MCF 10A (cell line): ENCODE measurements at regions not wholly inside any gene's neighbourhood (a gene's known extent, or its start where the extent isn't known, plus 50 kb on each side); places are given as distances from the start of the nearest gene placed in this dataset.
"Not testable (repeated sequence)": the region's sequence is repeated elsewhere in the genome, so short reads cannot be mapped to it uniquely, and the experiment has no call there.

ENCODE experiments used
- BruUV-seq: library from RNA; stranded (reverse); fragments of 400-500 nt; replicated peaks from 2 replicates; lab custom pipeline; 2021; lab: Mats Ljungman, UMichigan
- CTCF ChIA-PET: fragments of 300-600 bp; sonication (Branson Sonifier 250); formaldehyde crosslinking; extraction: SDS; loops from one replicate; lab custom pipeline; 2021; ENCODE audit warnings: antibody characterized with exemption, inconsistent platforms; lab: Yijun Ruan, JAX
- POLR2A ChIA-PET: fragments of 300-600, 350-650 bp; sonication (Branson Sonifier 250); formaldehyde crosslinking; extraction: SDS; loops from one replicate; lab custom pipeline; 2020; ENCODE audit warnings: antibody characterized with exemption, inconsistent platforms; lab: Yijun Ruan, JAX
- DNase-seq: peaks from one replicate; pipeline ENCODE4 v3.0.0-alpha.2; 2018; ENCODE audit not compliant: unreplicated experiment
- H3K27ac Mint-ChIP-seq: one replicate; pipeline ENCODE4 v1.8.0; 2022; ENCODE audit warnings: mild to moderate bottlenecking, low read depth, mixed read lengths; ENCODE audit not compliant: unreplicated experiment
- H3K27me3 Mint-ChIP-seq: one replicate; pipeline ENCODE4 v1.8.0; 2022; ENCODE audit warnings: mixed read lengths; ENCODE audit not compliant: insufficient read depth, unreplicated experiment
- H3K36me3 Mint-ChIP-seq: one replicate; pipeline ENCODE4 v1.8.0; 2022; ENCODE audit warnings: mild to moderate bottlenecking, moderate library complexity, mixed read lengths; ENCODE audit not compliant: insufficient read depth, unreplicated experiment
- H3K4me1 Mint-ChIP-seq: one replicate; pipeline ENCODE4 v1.8.0; 2022; ENCODE audit warnings: mixed read lengths; ENCODE audit not compliant: insufficient read depth, unreplicated experiment
- H3K4me3 Mint-ChIP-seq: one replicate; pipeline ENCODE4 v1.8.0; 2022; ENCODE audit warnings: mild to moderate bottlenecking, moderate library complexity, mixed read lengths; ENCODE audit not compliant: unreplicated experiment
- H3K9me3 Mint-ChIP-seq: one replicate; pipeline ENCODE4 v1.8.0; 2022; ENCODE audit warnings: mixed read lengths; ENCODE audit not compliant: unreplicated experiment
- CTCF ChIP-seq: fragments of 200-600 bp; IDR thresholded peaks from one replicate; pipeline ENCODE4 v1.8.0; 2022; ENCODE audit warnings: antibody characterized with exemption, mild to moderate bottlenecking; ENCODE audit not compliant: unreplicated experiment
- intact Hi-C: fragments of 100-400 bp; cut with micrococcal nuclease; formaldehyde crosslinking; loops from 2 replicates; pipeline ENCODE4 v1.14.1; 2022

- DNase-seq: peak; percentile 94
- H3K4me3 Mint-ChIP-seq: no peak overlapping the region
- no TSS peak for BruUV-seq
- no peaks in the 10 kb centered on the region for H3K9me3 Mint-ChIP-seq
- H3K27me3 Mint-ChIP-seq: no peaks in the 10 kb centered on the region
- no peaks in the 10 kb centered on the region for H3K36me3 Mint-ChIP-seq
- CTCF ChIA-PET: interaction anchor here (0.6 to 1.2 kb wide), 6 partner anchors 215 to 1621 kb away, joined by 3 to 6 read pairs (median 4); no protein-coding TSS in a partner anchor
- POLR2A ChIA-PET: interaction anchor here (0.7 kb wide), 1 partner anchor 36 kb away, joined by 3 read pairs; no protein-coding TSS in a partner anchor
- TF ChIP-seq CTCF: no peak
- intact Hi-C loops: no loop called here
- H3K27ac Mint-ChIP-seq: peak overlapping the region; percentile 83
- peaks cover 16% of the 10 kb centered on the region for H3K4me1 Mint-ChIP-seq
These were observed 304.0 kb downstream of the PRELID2 start for GRCh38 chr5:145531038-145531734.

- Mint-ChIP-seq H3K27me3 (no peaks in the 10 kb centered on the region), H3K27ac (no peak overlapping the region), H3K4me3 (no peak overlapping the region), H3K4me1 (no peaks in the 10 kb centered on the region), H3K9me3 (peaks cover under 1% of the 10 kb centered on the region), H3K36me3 (no peaks in the 10 kb centered on the region)
- CTCF ChIA-PET: interaction anchor here (0.6 to 1.1 kb wide), 3 partner anchors 125 to 1318 kb away, joined by 3 read pairs; no protein-coding TSS in a partner anchor
- intact Hi-C loops: no loop called here
- POLR2A ChIA-PET: no interaction called here
- TF ChIP-seq CTCF: no peak
- DNase-seq: no peak
- no TSS peak for BruUV-seq
These were observed 313.6 kb downstream of the PRELID2 start for GRCh38 chr5:145521523-145521922.

GRCh38 chr5:145521066-145521465 is 314.1 kb downstream of the PRELID2 start:
- peaks cover 5% of the 10 kb centered on the region for H3K9me3 Mint-ChIP-seq
- DNase-seq: no peak
- H3K27ac Mint-ChIP-seq: no peak overlapping the region
- no peaks in the 10 kb centered on the region for H3K27me3 Mint-ChIP-seq
- TF ChIP-seq CTCF: no peak
- intact Hi-C loops: no loop called here
- no peaks in the 10 kb centered on the region for H3K36me3 Mint-ChIP-seq
- H3K4me3 Mint-ChIP-seq: no peak overlapping the region
- H3K4me1 Mint-ChIP-seq: no peaks in the 10 kb centered on the region
- ChIA-PET CTCF (interaction anchor here (0.5 to 1.1 kb wide), 4 partner anchors 126 to 1317 kb away, joined by 3 to 6 read pairs (median 3); no protein-coding TSS in a partner anchor), POLR2A (no interaction called here)
- BruUV-seq: no TSS peak

GRCh38 chr5:145520335-145520734 is 314.8 kb downstream of the PRELID2 start:
- Mint-ChIP-seq H3K4me1 (no peaks in the 10 kb centered on the region), H3K27ac (no peak overlapping the region), H3K4me3 (no peak overlapping the region), H3K27me3 (no peaks in the 10 kb centered on the region), H3K9me3 (peaks cover 10% of the 10 kb centered on the region), H3K36me3 (no peaks in the 10 kb centered on the region)
- intact Hi-C loops: no loop called here
- TF ChIP-seq CTCF: no peak
- BruUV-seq: no TSS peak
- ChIA-PET POLR2A (interaction anchor here (0.6 kb wide), 1 partner anchor 43 kb away, joined by 3 read pairs; no protein-coding TSS in a partner anchor), CTCF (interaction anchor here (0.8 to 1.3 kb wide), 2 partner anchors 8 to 1317 kb away, joined by 3 to 4 read pairs; no protein-coding TSS in a partner anchor)
- DNase-seq: no peak

GRCh38 chr5:145517588-145517987 is 317.6 kb downstream of the PRELID2 start:
- H3K27me3 Mint-ChIP-seq, intact Hi-C loops, CTCF ChIA-PET, H3K27ac Mint-ChIP-seq, H3K4me1 Mint-ChIP-seq, BruUV-seq, H3K36me3 Mint-ChIP-seq, H3K4me3 Mint-ChIP-seq, POLR2A ChIA-PET, DNase-seq: not testable (repeated sequence)
- peaks cover 19% of the 10 kb centered on the region for H3K9me3 Mint-ChIP-seq
